Stimulated activated CD4-positive, alpha-beta T cell treated with anti-CD3 and anti-CD28 coated beads, Interleukin-12 subunit alpha, Interleukin-12 subunit beta, amount 100 ng/mL, for 4 hours (primary cell): ENCODE measurements at regions not wholly inside any gene's neighbourhood (a gene's known extent, or its start where the extent isn't known, plus 50 kb on each side); places are given as distances from the start of the nearest gene placed in this dataset.
"Not testable (repeated sequence)": the region's sequence is repeated elsewhere in the genome, so short reads cannot be mapped to it uniquely, and the experiment has no call there.

Source experiments
- DNase-seq: peaks from one replicate; pipeline ENCODE4 v3.0.0-alpha.2; 2020

GRCh38 chr7:25725451-25725850 lies 426.5 kb upstream of the NFE2L3 start:
- no peak for DNase-seq

DNA sequence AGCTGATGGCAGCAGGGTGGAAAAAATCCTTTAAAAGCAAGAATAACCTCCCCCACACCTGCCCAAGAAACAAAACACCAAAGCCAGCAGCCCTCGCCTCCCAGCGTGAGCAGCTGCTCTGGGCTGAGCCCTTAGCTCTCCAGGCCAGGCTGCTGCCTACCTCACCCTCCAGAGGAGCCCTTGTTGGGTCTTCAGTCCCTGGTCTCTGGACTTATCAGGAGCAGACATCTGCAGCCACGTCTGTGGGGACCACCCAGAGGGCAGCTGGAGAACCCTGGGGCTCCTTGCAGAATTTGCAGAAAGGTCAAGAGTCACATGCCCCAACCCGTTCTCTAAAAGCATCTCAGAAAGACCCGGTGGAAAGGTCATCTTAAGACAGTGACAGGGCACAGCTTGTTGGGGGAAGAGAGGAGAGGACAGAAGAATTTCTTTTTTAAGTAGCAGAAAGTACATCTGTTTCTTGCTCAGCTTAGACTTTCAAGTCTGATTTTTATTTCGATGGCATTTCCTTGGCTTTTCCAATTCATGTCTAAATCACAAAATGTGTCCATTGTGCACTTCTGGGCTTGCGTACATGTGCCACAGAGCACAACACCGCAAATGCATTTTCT lies 425.7 kb upstream of the NFE2L3 start:
- no peak for DNase-seq

DNA sequence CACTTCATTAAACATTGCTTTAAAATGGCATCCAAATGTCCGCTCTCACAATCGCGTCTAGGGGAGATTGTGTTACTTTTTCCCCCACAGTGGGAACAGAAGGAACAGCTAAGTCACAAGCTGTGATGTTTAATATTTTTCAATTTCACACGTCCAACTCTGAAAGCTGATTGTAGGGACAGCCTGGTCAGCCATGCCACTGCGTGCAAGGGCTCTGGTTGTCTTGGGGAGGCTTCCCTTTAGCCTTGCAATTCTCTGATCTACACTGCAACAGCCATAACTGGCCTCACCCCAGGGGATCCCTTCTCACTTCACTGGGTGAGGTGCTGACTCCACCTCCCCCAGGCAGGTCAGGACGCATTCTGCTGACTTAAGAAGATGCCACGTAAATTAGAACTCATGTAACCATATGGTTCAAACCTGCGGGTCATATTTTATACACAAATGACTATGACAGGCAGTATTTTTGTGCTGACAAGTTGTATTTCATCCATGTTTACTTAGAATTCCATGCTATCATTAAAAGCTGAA lies 425.2 kb upstream of the NFE2L3 start:
- no peak for DNase-seq

DNA sequence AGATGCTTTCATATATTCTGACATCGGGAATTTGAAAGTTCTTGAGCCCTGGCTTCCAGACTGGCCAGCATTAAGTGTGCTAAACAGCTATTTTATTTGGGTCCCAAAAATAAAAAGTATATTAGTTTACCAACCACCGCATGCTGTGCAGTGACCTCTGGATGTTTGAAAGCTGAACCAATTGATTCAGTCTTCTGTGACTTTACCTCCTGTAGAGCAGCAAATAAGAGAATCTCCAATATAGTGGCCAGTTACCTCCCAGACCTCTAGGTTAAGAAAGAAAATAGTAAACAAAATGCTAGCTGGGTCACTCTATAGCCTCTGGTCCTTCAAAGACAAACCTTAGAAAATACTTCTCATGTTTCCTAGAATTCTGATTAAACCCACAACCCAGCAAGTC lies 424.6 kb upstream of the NFE2L3 start:
- DNase-seq, result no peak

DNA sequence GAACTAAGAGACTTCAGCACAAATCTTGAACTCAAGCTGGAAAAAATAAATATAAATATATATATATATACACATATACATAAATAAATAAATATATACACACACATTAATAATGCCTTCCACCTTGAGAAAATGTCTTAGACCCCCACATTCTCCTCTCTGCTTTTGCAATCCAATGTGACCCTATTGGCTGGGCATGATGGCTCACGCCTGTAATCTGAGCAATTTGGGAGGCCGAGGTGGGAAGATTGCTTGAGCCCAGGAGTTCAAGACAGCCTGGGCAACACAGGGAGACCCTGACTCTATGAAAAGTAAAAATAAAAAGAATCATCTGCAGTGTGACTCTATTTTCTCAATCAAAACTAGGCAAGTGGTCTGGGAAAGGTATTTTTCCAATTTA lies 424.1 kb upstream of the NFE2L3 start:
- no peak for DNase-seq

DNA sequence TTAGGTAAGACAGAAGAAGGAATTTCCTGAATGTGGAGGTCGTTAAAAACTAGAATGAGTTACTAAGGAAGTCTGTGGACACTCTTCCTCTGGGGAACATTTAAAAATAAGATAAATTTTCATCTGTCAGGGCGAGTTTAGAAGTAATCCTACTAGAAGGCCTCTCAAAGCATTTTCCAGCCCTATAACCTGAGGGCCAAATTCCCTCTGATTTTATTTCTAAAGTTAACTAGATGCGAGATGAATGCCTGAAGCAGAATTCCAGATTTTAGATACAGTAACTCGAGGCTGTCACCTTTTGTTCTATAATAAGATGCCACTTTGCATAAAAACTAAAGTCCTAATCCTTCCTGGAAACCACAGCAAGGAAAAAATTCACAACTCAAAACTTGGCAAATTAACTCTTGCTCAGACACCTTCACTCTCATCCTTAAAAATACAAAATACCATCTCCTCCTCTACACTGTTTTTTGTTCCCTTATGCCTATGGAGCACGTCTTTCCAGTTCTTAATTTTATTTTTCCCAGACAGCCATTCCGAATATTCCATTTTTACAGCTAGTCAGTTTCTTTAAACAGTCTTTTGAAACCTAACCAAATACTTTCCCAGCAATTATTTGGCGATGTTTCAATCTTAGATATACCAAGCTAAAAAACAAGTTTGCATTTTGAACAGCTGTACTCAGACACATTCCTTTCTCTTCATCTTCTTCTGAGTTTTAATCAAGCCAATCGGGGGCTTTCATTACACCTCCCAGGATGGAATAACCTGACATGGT lies 420.7 kb upstream of the NFE2L3 start:
- no peak for DNase-seq

DNA sequence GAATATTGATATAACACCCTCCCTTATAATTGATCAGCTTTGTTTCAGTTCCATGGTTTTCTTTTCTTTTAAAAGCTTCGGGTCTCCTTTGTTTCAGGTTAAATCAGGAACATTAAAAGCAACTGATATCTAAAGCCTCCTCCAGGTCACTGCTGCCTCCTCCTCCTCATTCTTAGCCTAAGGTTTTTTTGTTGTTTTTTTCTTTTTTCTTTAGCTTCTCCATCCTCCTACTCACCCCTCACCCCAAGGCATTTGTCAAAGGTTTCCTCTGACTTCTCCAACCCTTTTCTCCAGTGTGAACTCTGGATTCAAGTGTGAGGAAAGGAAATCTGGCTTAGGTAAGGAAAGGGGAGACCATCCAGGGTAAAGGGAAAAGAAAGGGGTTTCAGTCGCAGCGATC lies 420.2 kb upstream of the NFE2L3 start:
- no peak for DNase-seq

DNA sequence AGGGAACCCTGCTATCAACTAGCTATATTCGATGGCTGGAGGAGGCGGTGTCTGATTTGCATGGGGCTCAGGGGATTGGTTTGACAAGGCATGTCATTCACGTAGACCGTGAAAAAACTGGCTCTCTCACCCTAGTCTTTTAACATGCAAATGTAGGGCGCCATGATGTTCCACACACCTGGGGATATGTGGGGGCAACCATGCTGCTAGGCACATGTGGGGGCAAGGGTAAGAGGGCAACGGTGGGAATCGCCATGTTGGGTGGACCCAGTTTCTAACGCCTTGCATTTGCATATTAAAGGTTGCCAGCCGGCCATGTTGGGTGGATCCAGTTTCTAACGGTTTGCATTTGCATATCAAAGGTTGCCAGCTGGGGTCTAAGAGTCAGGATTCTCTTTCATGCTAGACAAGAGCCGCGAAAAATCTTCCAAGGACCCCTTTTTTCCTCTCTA lies 419.2 kb upstream of the NFE2L3 start:
- DNase-seq, result no peak

DNA sequence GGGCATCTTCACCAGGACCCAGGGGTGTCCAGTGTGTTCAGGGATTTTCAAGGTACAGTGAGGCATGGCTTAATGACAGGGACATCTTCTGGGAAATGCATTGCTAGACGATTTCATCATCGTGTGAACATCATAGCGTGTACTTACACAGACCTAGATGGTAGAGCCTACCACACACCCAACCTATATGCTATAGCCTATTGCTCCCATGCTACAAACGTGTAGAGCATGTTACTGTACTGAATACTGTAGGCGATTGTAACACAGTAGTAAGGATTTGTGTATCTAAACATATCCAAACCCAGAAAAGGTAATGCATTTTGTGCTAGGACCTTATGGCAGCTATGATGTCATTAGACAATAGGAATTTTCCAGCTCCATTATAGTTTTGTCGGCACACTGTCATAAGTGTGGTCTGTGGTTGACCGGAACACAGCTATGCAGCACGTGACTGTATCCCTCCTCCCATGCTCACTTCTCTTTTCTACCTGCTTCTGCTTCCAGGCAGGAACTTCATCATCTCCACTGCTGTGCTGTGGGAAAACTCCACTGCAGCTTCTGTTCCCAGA lies 416.2 kb upstream of the NFE2L3 start:
- DNase-seq, result no peak

- no peak for DNase-seq
Observed at GRCh38 chr7:25738528-25738927, 413.5 kb upstream of the NFE2L3 start.

DNA sequence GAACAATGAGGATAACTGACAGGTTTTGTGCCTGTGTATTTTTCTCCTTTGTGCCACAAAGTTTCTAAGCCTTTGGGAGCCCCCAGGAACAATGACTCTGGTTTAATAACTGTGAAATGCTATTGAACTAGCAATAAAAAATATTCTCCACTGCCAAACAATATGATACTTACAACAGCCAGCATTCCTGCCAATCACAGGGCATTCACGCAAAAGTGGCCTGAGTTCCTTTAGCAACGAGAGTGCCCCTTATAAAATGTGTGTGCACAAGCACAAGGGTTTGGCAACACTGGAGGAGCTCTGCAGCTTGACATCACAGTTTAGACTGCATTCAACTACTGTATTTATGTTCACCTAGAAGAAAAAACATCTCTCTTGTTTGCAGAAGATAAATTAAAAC lies 412.9 kb upstream of the NFE2L3 start:
- no peak for DNase-seq

GRCh38 chr7:25742316-25742715 lies 409.7 kb upstream of the NFE2L3 start:
- no peak for DNase-seq

DNA sequence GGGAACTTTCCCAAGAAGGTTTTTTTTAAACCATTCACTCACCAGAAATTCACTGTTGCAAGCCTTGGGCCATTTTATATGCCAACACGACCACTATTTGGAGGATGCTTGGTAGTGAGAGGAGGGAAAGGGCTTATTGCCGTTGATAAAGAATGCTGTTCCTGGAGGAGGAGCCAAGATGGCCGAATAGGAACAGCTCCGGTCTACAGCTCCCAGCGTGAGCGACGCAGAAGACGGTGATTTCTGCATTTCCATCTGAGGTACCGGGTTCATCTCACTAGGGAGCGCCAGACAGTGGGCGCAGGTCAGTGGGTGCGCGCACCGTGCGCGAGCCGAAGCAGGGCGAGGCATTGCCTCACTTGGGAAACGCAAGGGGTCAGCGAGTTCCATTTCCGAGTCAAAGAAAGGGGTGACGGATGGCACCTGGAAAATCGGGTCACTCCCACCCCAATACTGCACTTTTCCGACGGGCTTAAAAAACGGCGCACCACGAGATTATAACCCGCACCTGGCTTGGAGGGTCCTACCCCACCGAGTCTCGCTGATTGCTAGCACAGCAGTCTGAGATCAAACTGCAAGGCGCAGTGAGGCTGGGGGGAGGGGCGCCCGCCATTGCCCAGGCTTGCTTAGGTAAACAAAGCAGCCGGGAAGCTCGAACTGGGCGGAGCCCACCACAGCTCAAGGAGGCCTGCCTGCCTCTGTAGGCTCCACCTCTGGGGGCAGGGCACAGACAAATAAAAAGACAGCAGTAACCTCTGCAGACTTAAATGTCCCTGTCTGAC lies 408.1 kb upstream of the NFE2L3 start:
- DNase-seq, result not testable (repeated sequence)

- DNase-seq, result no peak
Observed at GRCh38 chr7:25750744-25751508, 401.1 kb upstream of the NFE2L3 start.

DNA sequence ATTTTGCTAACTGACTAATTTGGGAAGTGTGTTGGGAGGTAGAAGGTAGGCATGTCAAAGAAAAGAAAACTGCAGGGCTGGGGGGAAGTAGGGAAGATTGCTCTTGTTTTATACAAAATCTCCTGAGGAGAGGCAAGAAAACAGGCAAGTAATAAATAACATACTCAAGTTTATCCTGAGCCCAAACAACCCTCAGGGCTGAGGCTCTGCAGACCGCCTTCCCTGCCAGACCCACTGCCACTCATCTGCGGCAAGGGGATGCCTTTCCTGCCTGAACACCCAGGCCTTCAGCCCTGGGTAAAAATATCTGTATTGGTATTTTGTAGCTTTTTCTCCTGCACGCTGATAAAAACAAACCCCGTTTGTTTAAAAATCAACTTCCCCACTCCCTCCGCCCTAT lies 399.8 kb upstream of the NFE2L3 start:
- DNase-seq, result no peak

- no peak for DNase-seq
Observed at GRCh38 chr7:25752967-25753791, 398.8 kb upstream of the NFE2L3 start.

- DNase-seq, result no peak
Observed at GRCh38 chr7:25753837-25754236, 398.2 kb upstream of the NFE2L3 start.

DNA sequence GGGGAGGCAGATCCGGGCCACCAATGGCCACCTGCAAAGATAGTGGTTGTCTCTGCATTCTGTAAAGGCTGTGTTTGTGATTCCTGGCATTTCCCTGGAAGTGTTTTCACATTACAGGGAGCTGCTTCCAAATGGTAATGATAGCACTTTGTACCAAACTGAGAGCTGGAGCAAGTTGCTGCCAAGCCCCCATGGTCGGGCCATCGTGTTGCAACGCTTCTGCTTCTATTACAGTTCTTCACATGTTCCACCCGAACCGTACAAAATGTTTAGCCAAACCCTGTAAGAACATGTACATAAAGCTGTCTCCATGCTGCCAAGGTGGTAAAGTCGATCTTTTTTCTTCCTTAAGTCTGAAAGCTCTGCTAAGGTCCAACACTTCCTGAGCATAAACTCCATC lies 397.7 kb upstream of the NFE2L3 start:
- no peak for DNase-seq

DNA sequence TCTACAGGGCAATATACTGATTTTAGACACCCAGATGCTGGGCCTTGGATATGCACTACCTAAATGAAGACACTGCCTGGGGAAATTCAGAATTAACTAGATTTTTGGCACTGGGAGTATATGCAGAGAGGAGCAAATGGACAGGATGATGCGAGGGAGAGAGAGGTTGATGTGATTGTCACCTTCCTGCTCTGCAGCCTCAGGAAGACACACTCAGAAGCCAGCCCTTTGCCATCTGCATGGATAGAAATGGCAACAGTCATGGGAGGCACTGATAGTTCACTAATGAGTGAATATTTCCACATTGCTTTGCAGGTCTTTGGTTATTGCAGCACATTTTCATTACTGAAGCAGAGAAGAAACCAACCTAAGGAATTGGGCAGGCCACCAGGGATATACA lies 397.2 kb upstream of the NFE2L3 start:
- no peak for DNase-seq

- DNase-seq, result no peak
Observed at GRCh38 chr7:25756601-25757000, 395.4 kb upstream of the NFE2L3 start.

DNA sequence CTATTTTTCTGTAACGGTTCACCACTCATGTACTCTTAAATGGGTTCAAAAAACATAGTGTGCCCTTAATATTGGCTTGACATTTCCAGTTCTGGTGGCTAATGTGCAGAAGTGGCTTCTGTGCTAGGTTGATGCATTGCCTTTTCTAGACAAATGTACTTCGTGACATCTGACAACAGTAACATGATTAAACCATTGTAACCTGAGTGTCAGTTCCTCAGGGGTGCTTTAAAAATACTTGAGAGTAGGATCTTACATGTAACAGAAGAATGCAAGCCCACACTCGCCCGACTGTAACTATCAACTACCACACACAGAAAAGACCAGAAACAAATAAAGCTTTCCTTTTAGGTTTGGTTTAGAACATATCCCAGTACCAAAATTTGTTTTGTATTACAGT lies 393.4 kb upstream of the NFE2L3 start:
- DNase-seq, result no peak

- DNase-seq, result no peak
Observed at GRCh38 chr7:25759286-25759685, 392.7 kb upstream of the NFE2L3 start.
